HepG2 (cell line): ENCODE measurements at regions not wholly inside any gene's neighbourhood (a gene's known extent, or its start where the extent isn't known, plus 50 kb on each side); places are given as distances from the start of the nearest gene placed in this dataset.

Source experiments
- ATAC-seq: fragments of 200-7000 bp; cut with Tn5 transposase; 3 replicates; pipeline ENCODE4 v1.9.1; 2020; ENCODE audit warnings: mild to moderate bottlenecking, moderate library complexity
- BruUV-seq: library from RNA; stranded (reverse); fragments of 400-500 nt; replicated peaks from 2 replicates; lab custom pipeline; 2021; lab: Mats Ljungman, UMichigan
- CTCF ChIA-PET: fragments of 300-600 bp; formaldehyde crosslinking; extraction: SDS; loops from one replicate; lab custom pipeline; 2021; ENCODE audit warnings: low total read pairs, inconsistent platforms, low intra/inter-chr PET ratio; lab: Yijun Ruan, JAX
- POLR2A ChIA-PET: fragments of 350-600 bp; sonication (Branson Sonifier 250); formaldehyde crosslinking; loops from one replicate; lab custom pipeline; 2020; ENCODE audit warnings: antibody characterized with exemption, inconsistent platforms; lab: Yijun Ruan, JAX
- DNase-seq: peaks from one replicate; pipeline ENCODE4 v3.0.0-alpha.2; 2015; ENCODE audit warnings: low spot score
- FAIRE-seq: peaks from 3 replicates; lab custom pipeline; 2011; peaks lifted over from hg19 to GRCh38; lab: Jason Lieb, UNC
- H2AFZ ChIP-seq: one replicate; pipeline ENCODE4 v1.6.1; 2011; ENCODE audit warnings: low read length, inconsistent platforms
- H3K27ac ChIP-seq: fragments of 300-600 bp; 3 replicates; pipeline ENCODE4 v1.8.0; 2011; ENCODE audit warnings: mixed run types, mild to moderate bottlenecking, mixed read lengths, low read length, inconsistent platforms; ENCODE audit not compliant: insufficient read depth; ENCODE audit errors: extremely low read length
- H3K27me3 ChIP-seq, 2 experiments: fragments of 200-600 bp in 1 of 2; 2 replicates in 1 of 2; 3 replicates in 1 of 2; pipeline versions ENCODE4 v1.6.0 to v1.8.0; 2011; ENCODE audit warnings: low read length in 2 of 2, mild to moderate bottlenecking in 2 of 2, moderate library complexity in 2 of 2, inconsistent platforms in 1 of 2; ENCODE audit not compliant: insufficient read depth in 2 of 2, control insufficient read depth in 1 of 2
- H3K36me3 ChIP-seq, 2 experiments: fragments of 200-600 bp in 1 of 2; replicated peaks in 1 of 2; 2 replicates in 1 of 2; 3 replicates in 1 of 2; pipeline versions ENCODE4 v1.5.1 to v1.8.0; 2011; ENCODE audit warnings: low read length in 2 of 2, inconsistent platforms in 1 of 2; ENCODE audit not compliant: insufficient read depth in 2 of 2, control insufficient read depth in 1 of 2
- H3K4me1 ChIP-seq: 2 replicates; pipeline ENCODE4 v1.5.1; 2012; ENCODE audit warnings: low read length, inconsistent platforms; ENCODE audit not compliant: insufficient read depth
- H3K4me2 ChIP-seq: 2 replicates; pipeline ENCODE4 v1.6.0; 2011; ENCODE audit warnings: low read depth, low read length, inconsistent platforms
- H3K4me3 ChIP-seq, 3 experiments: fragments of 200-600 bp in 1 of 3; sonication (generic), shearing (Covaris generic) in 1 of 3; replicated peaks in 1 of 3; 2 replicates each; pipeline ENCODE4 v1.5.1; 2011 to 2016; ENCODE audit warnings: low read length in 3 of 3, inconsistent platforms in 2 of 3, low read depth in 2 of 3, mild to moderate bottlenecking in 2 of 3, control low read depth in 1 of 3, mixed read lengths in 1 of 3; ENCODE audit not compliant: insufficient read depth in 1 of 3
- H3K79me2 ChIP-seq: one replicate; pipeline ENCODE4 v1.6.1; 2011; ENCODE audit warnings: low read length, inconsistent platforms; ENCODE audit not compliant: insufficient read depth
- H3K9ac ChIP-seq: 2 replicates; pipeline ENCODE4 v1.6.0; 2011; ENCODE audit warnings: mild to moderate bottlenecking, low read depth, low read length, inconsistent platforms; ENCODE audit not compliant: insufficient read depth
- H3K9me3 ChIP-seq: 2 replicates; pipeline ENCODE4 v1.5.1; 2012; ENCODE audit warnings: mild to moderate bottlenecking, low read length
- H4K20me1 ChIP-seq: 2 replicates; pipeline ENCODE4 v1.6.0; 2011; ENCODE audit warnings: inconsistent platforms, mild to moderate bottlenecking, low read length, moderate library complexity; ENCODE audit not compliant: insufficient read depth
- RBFOX2 ChIP-seq: fragments of 200-400 bp; formaldehyde crosslinking; IDR thresholded peaks from 2 replicates; pipeline ENCODE4 v1.6.1; 2017; ENCODE audit warnings: low read depth, mild to moderate bottlenecking, low read length
- RFXANK ChIP-seq: IDR thresholded peaks from 2 replicates; pipeline ENCODE4 v1.6.1; 2016
- SMARCC2 ChIP-seq: fragments of 450-650 bp; IDR thresholded peaks from 2 replicates; pipeline ENCODE4 v1.6.1; 2017; ENCODE audit warnings: antibody characterized with exemption, mild to moderate bottlenecking
- ZBTB38 ChIP-seq: sonication (generic); formaldehyde crosslinking; IDR thresholded peaks from 2 replicates; pipeline ENCODE4 v1.5.1; 2020; ENCODE audit warnings: mild to moderate bottlenecking, missing genetic modification reagents
- ZNF891 ChIP-seq: sonication (generic); formaldehyde crosslinking; IDR thresholded peaks from 2 replicates; pipeline ENCODE4 v1.5.0; 2020; ENCODE audit warnings: mild to moderate bottlenecking, missing genetic modification reagents
- WGBS: methylation state at CpG from one replicate; pipeline ENCODE4 v1.1.6; 2017; ENCODE audit warnings: low lambda C conversion rate; 5-methylcytosine and 5-hydroxymethylcytosine counted together
- in situ Hi-C: cut with HindIII; loops from 2 replicates; pipeline ENCODE4 v1.10.0; 2017; ENCODE audit warnings: low pct_unique_long_range_greater_than_20kb; ENCODE audit not compliant: extremely low pct_ligation_motif_present
- intact Hi-C: fragments of 100-400 bp; cut with micrococcal nuclease; formaldehyde crosslinking; loops from one replicate; pipeline ENCODE4 v1.10.0; 2022; ENCODE audit not compliant: unreplicated experiment
- TF ChIP-seq, protein P1 (sequence below): sonication (generic); formaldehyde crosslinking; IDR thresholded peaks from 2 replicates; pipeline ENCODE4 v1.4.0; 2020; ENCODE audit warnings: missing genetic modification reagents
- TF ChIP-seq, protein P2 (sequence below): sonication (generic); formaldehyde crosslinking; IDR thresholded peaks from 2 replicates; pipeline ENCODE4 v1.4.0; 2020; ENCODE audit warnings: missing genetic modification reagents
- TF ChIP-seq, protein P3 (sequence below): sonication (generic); formaldehyde crosslinking; IDR thresholded peaks from 2 replicates; pipeline ENCODE4 v1.4.0; 2020; ENCODE audit warnings: missing genetic modification reagents; ENCODE audit errors: not compliant biosample characterization

DNA sequence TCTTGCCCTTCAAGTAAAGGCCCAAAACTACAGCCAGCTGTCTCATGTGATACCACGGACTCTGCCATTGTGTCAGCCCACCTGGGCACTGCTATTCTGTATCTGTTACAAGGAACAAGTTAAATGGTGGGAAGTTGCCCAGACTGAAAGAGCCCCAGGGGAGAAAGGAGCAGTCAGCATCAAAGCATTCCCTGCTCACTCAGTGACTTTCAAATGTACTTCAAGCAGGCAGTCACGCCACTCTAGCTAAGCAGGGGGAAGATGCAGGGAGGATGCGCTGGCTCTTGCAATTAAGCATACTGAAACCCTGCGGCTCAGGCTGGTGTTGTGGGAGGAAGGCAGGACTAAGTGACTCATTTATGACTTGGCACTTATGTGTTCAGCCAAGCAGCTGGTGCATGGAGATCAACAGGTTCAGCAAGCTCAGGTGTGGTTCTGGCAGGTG is 1249.6 kb downstream of the TYW1 start:
- H3K79me2 ChIP-seq = no peaks in the 10 kb centered on the region
- POLR2A ChIA-PET = no interaction called here
- H3K4me2 ChIP-seq = no peak overlapping the region
- intact Hi-C loops = no loop called here
- DNase-seq (no peak), FAIRE-seq (no peak), ATAC-seq (no peak)
- in situ Hi-C loops = no loop called here
- no peaks in the 10 kb centered on the region for H3K27me3 ChIP-seq
- H4K20me1 ChIP-seq = no peaks in the 10 kb centered on the region
- H2AFZ ChIP-seq = no peak overlapping the region
- no peak overlapping the region for H3K9ac ChIP-seq
- H3K4me1 ChIP-seq = no peaks in the 10 kb centered on the region
- WGBS = 25% methylated on average over 4 of the region's 4 CpGs
- no peaks in the 10 kb centered on the region for H3K36me3 ChIP-seq
- TF ChIP-seq, protein P1, sequence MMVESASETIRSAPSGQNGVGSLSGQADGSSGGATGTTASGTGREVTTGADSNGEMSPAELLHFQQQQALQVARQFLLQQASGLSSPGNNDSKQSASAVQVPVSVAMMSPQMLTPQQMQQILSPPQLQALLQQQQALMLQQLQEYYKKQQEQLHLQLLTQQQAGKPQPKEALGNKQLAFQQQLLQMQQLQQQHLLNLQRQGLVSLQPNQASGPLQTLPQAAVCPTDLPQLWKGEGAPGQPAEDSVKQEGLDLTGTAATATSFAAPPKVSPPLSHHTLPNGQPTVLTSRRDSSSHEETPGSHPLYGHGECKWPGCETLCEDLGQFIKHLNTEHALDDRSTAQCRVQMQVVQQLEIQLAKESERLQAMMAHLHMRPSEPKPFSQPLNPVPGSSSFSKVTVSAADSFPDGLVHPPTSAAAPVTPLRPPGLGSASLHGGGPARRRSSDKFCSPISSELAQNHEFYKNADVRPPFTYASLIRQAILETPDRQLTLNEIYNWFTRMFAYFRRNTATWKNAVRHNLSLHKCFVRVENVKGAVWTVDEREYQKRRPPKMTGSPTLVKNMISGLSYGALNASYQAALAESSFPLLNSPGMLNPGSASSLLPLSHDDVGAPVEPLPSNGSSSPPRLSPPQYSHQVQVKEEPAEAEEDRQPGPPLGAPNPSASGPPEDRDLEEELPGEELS = no peak
- TF ChIP-seq SMARCC2 (no peak), ZNF891 (CRISPR knock-in tag) (no peak), RBFOX2 (no peak), RFXANK (CRISPR knock-in tag) (no peak), ZBTB38 (no peak)
- TF ChIP-seq, protein P2, sequence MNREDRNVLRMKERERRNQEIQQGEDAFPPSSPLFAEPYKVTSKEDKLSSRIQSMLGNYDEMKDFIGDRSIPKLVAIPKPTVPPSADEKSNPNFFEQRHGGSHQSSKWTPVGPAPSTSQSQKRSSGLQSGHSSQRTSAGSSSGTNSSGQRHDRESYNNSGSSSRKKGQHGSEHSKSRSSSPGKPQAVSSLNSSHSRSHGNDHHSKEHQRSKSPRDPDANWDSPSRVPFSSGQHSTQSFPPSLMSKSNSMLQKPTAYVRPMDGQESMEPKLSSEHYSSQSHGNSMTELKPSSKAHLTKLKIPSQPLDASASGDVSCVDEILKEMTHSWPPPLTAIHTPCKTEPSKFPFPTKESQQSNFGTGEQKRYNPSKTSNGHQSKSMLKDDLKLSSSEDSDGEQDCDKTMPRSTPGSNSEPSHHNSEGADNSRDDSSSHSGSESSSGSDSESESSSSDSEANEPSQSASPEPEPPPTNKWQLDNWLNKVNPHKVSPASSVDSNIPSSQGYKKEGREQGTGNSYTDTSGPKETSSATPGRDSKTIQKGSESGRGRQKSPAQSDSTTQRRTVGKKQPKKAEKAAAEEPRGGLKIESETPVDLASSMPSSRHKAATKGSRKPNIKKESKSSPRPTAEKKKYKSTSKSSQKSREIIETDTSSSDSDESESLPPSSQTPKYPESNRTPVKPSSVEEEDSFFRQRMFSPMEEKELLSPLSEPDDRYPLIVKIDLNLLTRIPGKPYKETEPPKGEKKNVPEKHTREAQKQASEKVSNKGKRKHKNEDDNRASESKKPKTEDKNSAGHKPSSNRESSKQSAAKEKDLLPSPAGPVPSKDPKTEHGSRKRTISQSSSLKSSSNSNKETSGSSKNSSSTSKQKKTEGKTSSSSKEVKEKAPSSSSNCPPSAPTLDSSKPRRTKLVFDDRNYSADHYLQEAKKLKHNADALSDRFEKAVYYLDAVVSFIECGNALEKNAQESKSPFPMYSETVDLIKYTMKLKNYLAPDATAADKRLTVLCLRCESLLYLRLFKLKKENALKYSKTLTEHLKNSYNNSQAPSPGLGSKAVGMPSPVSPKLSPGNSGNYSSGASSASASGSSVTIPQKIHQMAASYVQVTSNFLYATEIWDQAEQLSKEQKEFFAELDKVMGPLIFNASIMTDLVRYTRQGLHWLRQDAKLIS = no peak
- TF ChIP-seq, protein P3, sequence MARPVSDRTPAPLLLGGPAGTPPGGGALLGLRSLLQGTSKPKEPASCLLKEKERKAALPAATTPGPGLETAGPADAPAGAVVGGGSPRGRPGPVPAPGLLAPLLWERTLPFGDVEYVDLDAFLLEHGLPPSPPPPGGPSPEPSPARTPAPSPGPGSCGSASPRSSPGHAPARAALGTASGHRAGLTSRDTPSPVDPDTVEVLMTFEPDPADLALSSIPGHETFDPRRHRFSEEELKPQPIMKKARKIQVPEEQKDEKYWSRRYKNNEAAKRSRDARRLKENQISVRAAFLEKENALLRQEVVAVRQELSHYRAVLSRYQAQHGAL (CRISPR knock-in tag) = no peak
- peaks cover 49% of the 10 kb centered on the region for H3K9me3 ChIP-seq
- no peak overlapping the region for H3K27ac ChIP-seq
- no peak overlapping the region for H3K4me3 ChIP-seq
- no TSS peak for BruUV-seq
- CTCF ChIA-PET = no interaction called here
